ENCODE measurements at regions not wholly inside any gene's neighbourhood (a gene's known extent, or its start where the extent isn't known, plus 50 kb on each side); places are given as distances from the start of the nearest gene placed in this dataset.

DNA sequence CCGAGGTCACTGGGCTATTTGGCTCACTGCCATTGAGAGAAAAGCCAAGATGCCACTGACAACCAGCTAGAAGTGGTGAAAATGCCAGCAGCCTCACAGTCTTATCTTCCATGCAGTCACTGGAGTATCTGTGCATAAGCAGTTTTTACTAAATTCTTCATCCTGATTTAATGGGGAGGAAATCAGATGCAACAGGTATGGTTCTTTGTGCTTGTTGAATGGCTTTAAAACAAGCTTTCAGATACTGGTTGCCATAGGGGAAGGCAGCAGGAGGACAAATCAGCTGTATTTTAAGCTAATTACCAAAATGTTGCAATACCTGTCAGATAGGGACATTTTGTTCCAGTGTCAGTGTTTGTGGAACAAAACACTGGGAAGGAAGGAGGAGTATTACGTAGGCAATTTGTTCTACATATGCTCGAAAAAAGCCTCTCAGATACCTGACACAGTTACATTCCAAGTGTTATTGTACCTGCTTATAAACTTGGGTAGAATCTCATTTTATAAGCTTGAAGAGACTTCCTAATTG is 54.1 kb upstream of the ARHGAP5 start:
- no peak for DNase-seq (ENCODE audit: low read depth in 2 of 2)

DNA sequence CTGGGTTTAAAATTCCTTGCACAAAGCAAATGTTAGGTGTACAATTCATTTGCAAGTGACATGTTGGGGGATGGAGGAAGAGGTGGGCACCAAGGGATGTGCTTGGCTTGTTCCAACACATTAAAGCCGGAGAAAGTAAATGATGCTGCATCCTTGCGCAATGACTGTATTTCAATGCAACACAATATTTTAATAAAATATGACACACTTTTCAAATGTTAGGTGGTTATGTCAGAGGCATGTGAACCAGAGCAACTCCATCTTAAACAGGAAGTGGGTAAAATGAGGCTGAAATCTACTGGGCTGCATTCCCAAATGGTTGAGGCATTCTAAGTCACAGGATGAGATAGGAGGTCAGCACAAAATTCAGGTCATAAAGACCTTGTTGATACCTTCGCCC is 53.6 kb upstream of the ARHGAP5 start:
- DNase-seq (ENCODE audit: low read depth in 2 of 2): no peak

DNA sequence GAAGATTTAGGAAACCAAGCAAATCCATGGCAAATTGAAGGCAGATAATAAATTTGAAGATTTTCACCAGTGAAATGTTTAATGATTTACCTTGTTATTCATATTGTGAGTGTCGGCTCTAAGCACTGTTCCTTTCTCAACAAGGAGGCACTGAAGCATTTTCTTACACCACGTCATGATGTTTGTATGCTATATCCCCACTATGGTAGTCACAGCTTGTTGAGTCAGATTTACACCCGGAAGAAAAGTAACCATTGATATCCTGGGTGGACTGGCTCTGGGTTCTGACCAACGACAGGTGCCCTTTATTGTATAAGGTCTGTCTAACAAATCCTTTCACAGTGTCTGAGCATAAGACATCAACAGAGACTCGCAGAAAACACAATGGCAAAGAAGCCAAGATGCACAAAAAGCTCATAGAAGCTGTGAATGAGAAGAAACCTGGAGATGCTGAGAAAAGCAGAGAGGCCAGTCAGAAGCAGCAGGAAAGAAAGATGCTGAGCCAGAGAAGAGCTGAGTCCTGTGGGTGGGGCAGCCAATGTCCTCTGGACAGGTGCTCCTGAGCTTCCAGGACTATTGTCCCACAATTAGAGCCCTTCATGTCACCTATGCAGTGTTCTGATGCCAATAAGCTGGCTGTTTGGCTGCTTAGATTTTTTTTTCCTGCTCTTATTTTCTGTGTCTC is 49.7 kb upstream of the ARHGAP5 start:
- DNase-seq (ENCODE audit: low read depth in 2 of 2): no peak

Measured in stimulated activated CD8-positive, alpha-beta memory T cell treated with anti-CD3 and anti-CD28 coated beads, Interleukin-15, amount 100 ng/mL, for 4 hours (primary cell).